Testis (tissue), 2 donors: ENCODE measurements at regions not wholly inside any gene's neighbourhood (a gene's known extent, or its start where the extent isn't known, plus 50 kb on each side); places are given as distances from the start of the nearest gene placed in this dataset.

Experiments
- CTCF ChIP-seq, 3 experiments: fragments of 450-650 bp in 2 of 3; fragments of 200-600 bp in 1 of 3; sonication (generic) in 1 of 3; IDR thresholded peaks; one replicate each; pipeline ENCODE4 v1.5.1; 2016 to 2019; ENCODE audit warnings: antibody characterized with exemption in 3 of 3, mild to moderate bottlenecking in 2 of 3, moderate library complexity in 1 of 3
- POLR2A ChIP-seq: fragments of 450-650 bp; IDR thresholded peaks from one replicate; pipeline ENCODE4 v1.6.1; 2017; ENCODE audit warnings: antibody characterized with exemption, mild to moderate bottlenecking, moderate library complexity

- TF ChIP-seq CTCF (IDR thresholded peaks at IDR 0.05) (no peak), POLR2A (no peak)
Measured at GRCh38 chr18:68301441-68301840, 413.5 kb downstream of the TMX3 start.
